ENCODE measurements at regions not wholly inside any gene's neighbourhood (a gene's known extent, or its start where the extent isn't known, plus 50 kb on each side); places are given as distances from the start of the nearest gene placed in this dataset.

DNA sequence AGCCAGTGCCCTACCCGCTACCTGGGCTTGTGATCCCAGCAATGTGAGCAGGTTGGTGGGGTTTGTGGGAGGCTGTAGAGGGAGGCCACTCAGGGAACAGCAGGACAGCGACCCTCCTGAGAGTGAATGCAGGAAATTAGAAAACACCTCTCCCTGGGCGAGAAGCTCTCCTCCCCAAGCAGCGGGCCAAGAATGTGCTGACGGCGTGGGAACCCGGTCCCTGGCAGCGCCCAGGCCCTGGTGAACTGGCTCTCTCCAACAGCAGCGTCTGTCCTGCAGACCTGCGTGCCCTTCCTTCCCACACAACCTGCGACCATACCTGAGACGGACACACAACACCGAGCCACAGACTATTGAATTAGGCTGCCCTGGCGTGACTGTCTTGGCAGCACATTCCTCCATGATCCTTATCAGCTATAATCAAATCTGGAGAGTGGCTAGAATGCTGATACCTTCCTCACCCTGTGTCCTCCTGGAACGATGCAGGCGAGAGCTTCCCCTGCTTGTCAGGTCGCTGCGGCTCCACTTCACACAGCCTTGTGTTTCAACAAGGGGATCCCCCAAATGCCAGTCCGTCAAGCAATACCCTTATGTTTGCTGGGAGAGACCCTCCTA lies 114.8 kb upstream of the GSC start:
- no peak for DNase-seq

DNA sequence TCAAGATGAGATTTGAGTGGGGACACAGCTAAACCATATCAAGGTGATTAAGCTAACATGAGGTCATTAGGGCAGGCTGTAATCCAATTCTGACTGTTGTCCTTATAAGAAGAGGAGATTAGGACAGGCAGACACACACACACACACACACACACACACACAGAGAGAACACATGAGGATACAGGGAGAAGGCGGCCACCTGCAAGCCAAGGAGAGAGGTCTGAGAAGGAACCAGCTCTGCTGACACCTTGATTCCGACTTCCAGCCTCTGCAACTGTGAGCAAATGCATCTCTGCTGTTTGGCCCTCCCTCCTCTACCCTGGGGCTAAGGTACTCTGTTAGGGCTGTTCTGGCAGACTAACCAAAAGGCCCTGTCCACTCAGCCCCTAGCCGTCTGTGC lies 112.5 kb upstream of the GSC start:
- no peak for DNase-seq

GRCh38 chr14:94880876-94881275 lies 111.0 kb upstream of the GSC start:
- no peak for DNase-seq

- DNase-seq = no peak
Measured at GRCh38 chr14:94880106-94880505, 110.2 kb upstream of the GSC start.

DNA sequence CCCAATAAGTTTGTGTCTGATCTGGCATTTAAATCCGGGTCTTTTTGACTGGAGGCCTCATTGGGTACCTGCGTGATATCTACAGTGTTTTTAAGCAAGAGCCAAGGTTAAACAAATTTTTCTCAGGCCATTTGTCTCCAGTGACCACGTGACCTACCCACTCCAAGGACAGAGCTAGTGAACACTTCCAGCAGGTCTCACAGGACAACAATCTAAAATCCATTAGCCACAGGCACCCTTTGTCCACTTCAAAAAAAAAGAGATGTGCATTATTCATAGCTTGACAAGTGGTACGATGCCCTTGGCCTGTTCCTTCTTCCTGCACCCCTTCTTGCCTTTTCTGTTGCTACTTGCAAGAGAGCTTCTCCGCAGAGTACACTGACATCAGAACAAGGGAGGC lies 109.6 kb upstream of the GSC start:
- no peak for DNase-seq

DNA sequence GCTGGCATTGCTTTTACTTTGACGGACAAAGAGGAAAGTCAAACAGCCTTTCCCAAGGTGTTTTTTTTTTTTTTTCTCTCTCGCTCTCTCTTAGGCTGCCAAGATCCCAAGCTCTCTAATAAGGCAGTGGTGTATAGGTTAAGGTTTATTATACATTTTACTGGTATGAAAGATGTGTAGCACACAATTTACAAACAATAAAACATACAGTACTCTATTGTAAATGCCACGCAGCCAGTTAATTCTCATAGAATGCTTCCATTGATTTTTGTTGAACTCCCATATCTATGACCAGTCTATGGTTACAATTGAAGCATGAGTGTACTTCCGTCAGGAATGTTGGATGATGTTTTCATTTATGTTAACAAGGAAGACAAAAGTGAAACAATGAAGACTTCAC lies 106.4 kb upstream of the GSC start:
- DNase-seq = no peak

DNA sequence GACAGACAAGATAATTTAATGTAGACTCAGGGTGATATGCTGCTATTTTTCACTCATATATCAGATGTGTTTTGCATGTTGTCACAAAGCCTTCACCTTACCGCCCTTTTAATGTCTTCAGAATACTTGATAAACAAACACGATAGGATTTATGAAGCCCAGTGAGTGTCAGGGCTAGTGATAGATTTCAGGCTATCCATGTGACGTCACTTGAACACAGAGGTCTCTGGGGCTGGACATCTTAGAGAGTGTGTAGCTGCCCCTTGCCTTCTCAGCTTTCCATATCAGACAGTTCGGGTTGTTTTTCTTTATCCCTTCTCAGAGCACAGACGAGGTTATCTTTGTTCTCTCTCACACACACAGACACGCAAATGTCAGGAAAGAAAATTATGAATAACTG lies 105.3 kb upstream of the GSC start:
- no peak for DNase-seq

GRCh38 chr14:94868772-94869072 lies 98.8 kb upstream of the GSC start:
- no peak for DNase-seq

GRCh38 chr14:94867946-94868771 lies 98.2 kb upstream of the GSC start:
- DNase-seq = peak; percentile 86 to 90

- no peak for DNase-seq
Measured at GRCh38 chr14:94867209-94867608, 97.3 kb upstream of the GSC start.

- peak in 1 of 2 experiments; percentile 8 for DNase-seq
Measured at GRCh38 chr14:94864387-94865195, 94.7 kb upstream of the GSC start.

DNA sequence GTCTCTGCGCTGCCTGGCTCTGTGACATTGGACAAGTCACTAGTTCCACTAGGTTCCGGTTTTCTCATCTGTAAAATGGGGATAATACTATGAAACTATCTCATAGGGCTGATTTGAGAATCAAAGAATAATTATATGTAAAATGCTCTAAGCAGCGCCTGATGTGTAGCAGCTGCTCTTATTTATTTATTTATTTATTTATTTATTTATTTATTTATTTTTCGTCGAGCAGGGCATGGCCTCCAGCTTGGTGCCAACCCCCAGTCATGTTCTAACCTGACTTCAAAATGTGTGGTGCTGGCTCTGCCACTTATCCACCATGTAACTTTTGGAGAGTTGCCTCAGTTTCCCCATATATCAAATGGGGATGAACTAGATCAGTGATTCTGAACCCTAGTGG lies 93.5 kb upstream of the GSC start:
- no peak for DNase-seq

- no peak for DNase-seq
Measured at GRCh38 chr14:94857950-94858349, 88.0 kb upstream of the GSC start.

- DNase-seq = no peak
Measured at GRCh38 chr14:94853920-94854319, 84.0 kb upstream of the GSC start.

- no peak for DNase-seq
Measured at GRCh38 chr14:94850309-94851211, 80.6 kb upstream of the GSC start.

DNA sequence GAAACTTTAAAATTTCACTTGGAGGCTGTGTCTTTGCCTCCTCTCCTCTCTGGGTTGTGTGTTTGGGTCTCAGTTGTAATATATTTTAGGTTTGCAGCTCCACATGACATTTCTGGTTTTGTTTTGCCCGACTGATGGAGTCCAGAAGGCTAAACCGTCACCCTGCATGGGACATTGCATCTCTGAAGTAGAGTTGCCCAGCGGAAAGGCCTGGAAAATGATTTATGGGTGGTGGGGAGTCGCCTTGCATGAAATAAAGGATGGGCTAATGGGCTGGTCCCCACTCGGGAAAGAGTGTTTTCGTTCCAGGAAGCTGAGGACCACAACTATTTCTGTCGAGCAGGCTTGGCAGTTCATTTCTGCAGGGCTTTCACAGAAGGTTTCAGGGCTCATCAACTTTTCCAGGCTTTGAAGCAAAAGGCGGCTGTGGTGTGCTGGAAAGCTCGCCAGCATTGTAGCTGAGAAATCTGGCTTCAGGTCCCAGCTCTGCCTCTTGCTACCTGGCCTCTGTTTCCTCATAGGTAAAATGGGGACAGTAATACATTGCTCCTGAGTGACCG lies 74.8 kb upstream of the GSC start:
- DNase-seq = no peak

- no peak for DNase-seq
Measured at GRCh38 chr14:94840467-94840866, 70.6 kb upstream of the GSC start.

- DNase-seq = no peak
Measured at GRCh38 chr14:94839348-94839747, 69.4 kb upstream of the GSC start.

DNA sequence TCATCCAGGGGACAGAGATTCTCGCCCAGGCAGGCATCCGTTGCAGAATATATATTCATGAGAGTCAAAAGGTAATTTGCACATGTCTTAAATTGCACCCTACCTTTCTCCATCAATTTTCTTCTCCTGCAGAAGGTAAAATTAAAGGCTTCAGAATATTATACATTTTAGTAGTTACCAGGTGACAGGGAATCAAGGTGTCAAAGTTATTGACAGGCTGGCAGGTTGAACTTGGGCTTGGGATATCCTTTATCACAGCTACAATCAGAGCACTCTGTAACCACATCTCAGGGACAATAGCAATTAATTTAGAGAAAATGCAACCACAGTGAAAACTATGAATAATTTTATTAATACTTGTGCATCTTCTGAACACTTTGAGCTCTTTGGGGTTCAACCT lies 66.9 kb upstream of the GSC start:
- no peak for DNase-seq

- DNase-seq = peak; percentile 89 to 92
Measured at GRCh38 chr14:94833633-94834032, 63.7 kb upstream of the GSC start.

- DNase-seq = no peak
Measured at GRCh38 chr14:94831085-94831484, 61.2 kb upstream of the GSC start.

DNA sequence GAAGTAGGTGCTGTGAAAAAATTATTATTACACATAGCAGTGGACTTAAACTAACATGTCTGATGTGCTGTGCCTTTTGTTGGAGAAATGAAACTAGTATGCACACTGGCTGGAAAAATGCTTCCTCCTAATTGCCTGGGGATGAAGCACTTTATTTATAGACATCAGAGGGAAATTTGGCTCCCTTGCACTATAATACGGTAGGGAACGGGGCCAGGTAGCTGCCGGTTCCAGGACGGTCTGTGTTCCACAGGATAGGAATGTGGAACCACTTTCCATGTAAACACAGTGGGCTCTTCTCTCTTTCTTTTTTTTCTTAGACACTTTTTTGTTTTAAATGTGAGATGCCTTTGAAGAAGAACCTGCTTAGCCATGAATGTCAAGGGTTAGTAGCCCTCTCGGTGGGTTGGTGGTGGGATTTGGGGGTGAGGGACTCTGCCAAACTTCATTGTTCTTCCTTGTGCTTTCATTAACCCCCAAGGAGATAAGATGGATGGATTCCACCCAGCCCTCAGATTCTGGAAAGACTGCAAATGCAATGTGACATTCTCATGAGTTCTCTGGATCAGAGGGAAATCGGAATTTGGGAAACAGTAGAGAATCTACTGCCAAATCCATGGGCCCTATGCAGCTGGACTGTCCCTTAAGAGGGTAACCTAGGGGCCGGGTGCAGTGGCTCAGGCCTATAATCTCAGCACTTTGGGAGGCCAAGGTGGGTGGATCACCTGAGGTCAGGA lies 58.0 kb upstream of the GSC start:
- no peak for DNase-seq

All from NCI-H526 (cell line).